ENCODE measurements at regions not wholly inside any gene's neighbourhood (a gene's known extent, or its start where the extent isn't known, plus 50 kb on each side); places are given as distances from the start of the nearest gene placed in this dataset.

GRCh38 chr18:54444319-54444914 is 86.7 kb downstream of the C18orf54 start:
- Histone ChIP-seq H3K27ac (ENCODE audit: low read depth, low read length) (no peak overlapping the region), H3K4me3 (ENCODE audit: low read depth, low read length) (no peak overlapping the region), H3K9me3 (ENCODE audit: control insufficient read depth, insufficient read depth, low read length) (no peaks in the 10 kb centered on the region), H3K27me3 (ENCODE audit: control insufficient read depth, insufficient read depth, low read length) (no peaks in the 10 kb centered on the region)
- ChIA-PET POLR2A (no interaction called here), CTCF (interaction anchor here (0.6 to 5.1 kb wide), 12 partner anchors 9 to 790 kb away, joined by 3 to 96 read pairs (median 5); no protein-coding TSS in a partner anchor)
- TF ChIP-seq CTCF (IDR thresholded peaks at IDR 0.05; ENCODE audit: low read depth, low read length): peak; percentile 80
- peak; percentile 27 for DNase-seq (ENCODE audit: low read depth, low spot score)

- Histone ChIP-seq H3K27me3 (ENCODE audit: control insufficient read depth, insufficient read depth, low read length) (no peaks in the 10 kb centered on the region), H3K27ac (ENCODE audit: low read depth, low read length) (no peak overlapping the region), H3K4me3 (ENCODE audit: low read depth, low read length) (no peak overlapping the region), H3K9me3 (ENCODE audit: control insufficient read depth, insufficient read depth, low read length) (no peaks in the 10 kb centered on the region)
- ChIA-PET CTCF (interaction anchor here (1.3 to 2.4 kb wide), 2 partner anchors 9 to 62 kb away, joined by 4 to 8 read pairs; no protein-coding TSS in a partner anchor), POLR2A (no interaction called here)
- no peak for DNase-seq (ENCODE audit: low read depth, low spot score)
- TF ChIP-seq CTCF (IDR thresholded peaks at IDR 0.05; ENCODE audit: low read depth, low read length): no peak
Observed at GRCh38 chr18:54453996-54454395, 96.3 kb downstream of the C18orf54 start.

- H3K4me3 ChIP-seq (ENCODE audit: low read depth, low read length): no peak overlapping the region
- H3K9me3 ChIP-seq (ENCODE audit: control insufficient read depth, insufficient read depth, low read length): peaks cover 3% of the 10 kb centered on the region; the same call in 1 of the 2 replicates
- no peak overlapping the region for H3K27ac ChIP-seq (ENCODE audit: low read depth, low read length)
- POLR2A ChIA-PET: no interaction called here
- no peak for TF ChIP-seq CTCF (IDR thresholded peaks at IDR 0.05; ENCODE audit: low read depth, low read length)
- DNase-seq (ENCODE audit: low read depth, low spot score): no peak
- CTCF ChIA-PET: no interaction called here
- H3K27me3 ChIP-seq (ENCODE audit: control insufficient read depth, insufficient read depth, low read length): no peaks in the 10 kb centered on the region
Observed at GRCh38 chr18:54465502-54465901, 107.8 kb downstream of the C18orf54 start.

GRCh38 chr18:54466248-54467005 is 108.7 kb downstream of the C18orf54 start:
- Histone ChIP-seq H3K27ac (ENCODE audit: low read depth, low read length) (no peak overlapping the region), H3K4me3 (ENCODE audit: low read depth, low read length) (no peak overlapping the region), H3K27me3 (ENCODE audit: control insufficient read depth, insufficient read depth, low read length) (no peaks in the 10 kb centered on the region), H3K9me3 (ENCODE audit: control insufficient read depth, insufficient read depth, low read length) (peaks cover 3% of the 10 kb centered on the region; the same call in 1 of the 2 replicates)
- DNase-seq (ENCODE audit: low read depth, low spot score): no peak
- ChIA-PET POLR2A (no interaction called here), CTCF (interaction anchor here (0.5 kb wide), 1 partner anchor 22 kb away, joined by 6 read pairs; no protein-coding TSS in a partner anchor)
- TF ChIP-seq CTCF (IDR thresholded peaks at IDR 0.05; ENCODE audit: low read depth, low read length): no peak

- ChIA-PET CTCF (interaction anchor here (1.0 kb wide), 1 partner anchor 35 kb away, joined by 3 read pairs; no protein-coding TSS in a partner anchor), POLR2A (no interaction called here)
- Histone ChIP-seq H3K27ac (ENCODE audit: low read depth, low read length) (no peak overlapping the region), H3K9me3 (ENCODE audit: control insufficient read depth, insufficient read depth, low read length) (no peaks in the 10 kb centered on the region), H3K4me3 (ENCODE audit: low read depth, low read length) (no peak overlapping the region), H3K27me3 (ENCODE audit: control insufficient read depth, insufficient read depth, low read length) (no peaks in the 10 kb centered on the region)
- no peak for TF ChIP-seq CTCF (IDR thresholded peaks at IDR 0.05; ENCODE audit: low read depth, low read length)
- no peak for DNase-seq (ENCODE audit: low read depth, low spot score)
Observed at GRCh38 chr18:54479365-54479764, 111.7 kb upstream of the DYNAP start.
